Breast epithelium (tissue), 4 donors: ENCODE measurements at regions not wholly inside any gene's neighbourhood (a gene's known extent, or its start where the extent isn't known, plus 50 kb on each side); places are given as distances from the start of the nearest gene placed in this dataset.

Source experiments
- DNase-seq, 2 donors: peaks; one replicate each; pipeline ENCODE4 v3.0.0-alpha.2; 2019; ENCODE audit warnings: low spot score in 2 of 2
- H3K27ac ChIP-seq, 2 donors: fragments of 200-600 bp; sonication (generic) in 1 of 2; one replicate each; pipeline ENCODE4 v1.5.1; 2016 to 2019; ENCODE audit warnings: mild to moderate bottlenecking in 1 of 2
- H3K27me3 ChIP-seq, 2 donors: fragments of 200-600 bp; sonication (generic) in 1 of 2; one replicate each; pipeline versions ENCODE4 v1.5.1 to v1.6.0; 2017 to 2019; ENCODE audit warnings: control low read depth in 1 of 2, mild to moderate bottlenecking in 1 of 2
- H3K36me3 ChIP-seq: fragments of 200-600 bp; one replicate; pipeline ENCODE4 v1.5.1; 2019
- H3K4me1 ChIP-seq, 2 donors: fragments of 200-600 bp; sonication (generic); one replicate each; pipeline ENCODE4 v1.5.1; 2016 to 2019; ENCODE audit warnings: control low read depth in 1 of 2
- H3K4me3 ChIP-seq, 3 donors: fragments of 200-600 bp; sonication (generic); 1 replicate in 2 of 3; 2 replicates in 1 of 3; pipeline ENCODE4 v1.5.1; 2016 to 2019; ENCODE audit warnings: mild to moderate bottlenecking in 3 of 3, moderate library complexity in 2 of 3
- H3K9me3 ChIP-seq, 2 donors: fragments of 200-600 bp; sonication (generic) in 1 of 2; one replicate each; pipeline ENCODE4 v1.5.1; 2016 to 2019; ENCODE audit warnings: control low read depth in 1 of 2
- POLR2A ChIP-seq: fragments of 450-650 bp; IDR thresholded peaks from one replicate; pipeline ENCODE4 v1.6.1; 2016; ENCODE audit warnings: antibody characterized with exemption, mild to moderate bottlenecking, moderate library complexity
- POLR2AphosphoS5 ChIP-seq, 3 donors: sonication (generic); formaldehyde crosslinking; IDR thresholded peaks; one replicate each; pipeline ENCODE4 v1.6.1; 2017; ENCODE audit warnings: antibody characterized with exemption in 3 of 3
- intact Hi-C: fragments of 100-400 bp; cut with DNase I; formaldehyde crosslinking; loops from one replicate; pipeline ENCODE4 v1.15.1; 2023; ENCODE audit warnings: low total_unique reads
- TF ChIP-seq, protein P1 (sequence below), 3 donors: fragments of 450-650 bp; IDR thresholded peaks; one replicate each; pipeline ENCODE4 v1.5.1; 2016 to 2017; ENCODE audit warnings: antibody characterized with exemption in 3 of 3, mild to moderate bottlenecking in 3 of 3, moderate library complexity in 3 of 3

DNA sequence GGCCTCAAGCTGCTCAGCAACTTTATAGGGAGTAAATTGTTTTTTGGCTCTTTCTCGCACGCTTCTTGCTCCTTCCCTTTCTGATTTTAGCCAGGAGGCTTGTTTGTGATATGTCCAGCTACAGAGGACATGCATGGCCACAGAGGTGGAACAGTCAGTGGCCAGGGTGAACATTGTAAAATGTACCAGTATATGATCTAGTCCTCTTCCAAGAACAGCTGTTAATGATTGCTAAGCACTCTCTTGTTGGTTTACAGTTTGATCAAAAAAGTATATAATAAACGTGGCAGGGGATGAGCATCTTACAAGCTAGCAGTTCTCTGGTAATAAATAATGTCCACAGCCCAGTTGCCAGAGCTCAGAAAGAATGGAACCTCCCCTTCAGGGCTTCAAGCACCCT, 461.7 kb upstream of the DYNLRB2 start:
- H3K4me3 ChIP-seq = no peak overlapping the region
- H3K4me1 ChIP-seq = no peaks in the 10 kb centered on the region
- H3K27me3 ChIP-seq = no peaks in the 10 kb centered on the region
- H3K27ac ChIP-seq = no peak overlapping the region
- TF ChIP-seq, protein P1, sequence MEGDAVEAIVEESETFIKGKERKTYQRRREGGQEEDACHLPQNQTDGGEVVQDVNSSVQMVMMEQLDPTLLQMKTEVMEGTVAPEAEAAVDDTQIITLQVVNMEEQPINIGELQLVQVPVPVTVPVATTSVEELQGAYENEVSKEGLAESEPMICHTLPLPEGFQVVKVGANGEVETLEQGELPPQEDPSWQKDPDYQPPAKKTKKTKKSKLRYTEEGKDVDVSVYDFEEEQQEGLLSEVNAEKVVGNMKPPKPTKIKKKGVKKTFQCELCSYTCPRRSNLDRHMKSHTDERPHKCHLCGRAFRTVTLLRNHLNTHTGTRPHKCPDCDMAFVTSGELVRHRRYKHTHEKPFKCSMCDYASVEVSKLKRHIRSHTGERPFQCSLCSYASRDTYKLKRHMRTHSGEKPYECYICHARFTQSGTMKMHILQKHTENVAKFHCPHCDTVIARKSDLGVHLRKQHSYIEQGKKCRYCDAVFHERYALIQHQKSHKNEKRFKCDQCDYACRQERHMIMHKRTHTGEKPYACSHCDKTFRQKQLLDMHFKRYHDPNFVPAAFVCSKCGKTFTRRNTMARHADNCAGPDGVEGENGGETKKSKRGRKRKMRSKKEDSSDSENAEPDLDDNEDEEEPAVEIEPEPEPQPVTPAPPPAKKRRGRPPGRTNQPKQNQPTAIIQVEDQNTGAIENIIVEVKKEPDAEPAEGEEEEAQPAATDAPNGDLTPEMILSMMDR (IDR thresholded peaks at IDR 0.05) = no peak
- no peak for TF ChIP-seq POLR2A
- TF ChIP-seq POLR2AphosphoS5 (IDR thresholded peaks at IDR 0.05) = no peak
- H3K36me3 ChIP-seq = no peaks in the 10 kb centered on the region
- intact Hi-C loops = no loop called here
- no peaks in the 10 kb centered on the region for H3K9me3 ChIP-seq
- no peak for DNase-seq

DNA sequence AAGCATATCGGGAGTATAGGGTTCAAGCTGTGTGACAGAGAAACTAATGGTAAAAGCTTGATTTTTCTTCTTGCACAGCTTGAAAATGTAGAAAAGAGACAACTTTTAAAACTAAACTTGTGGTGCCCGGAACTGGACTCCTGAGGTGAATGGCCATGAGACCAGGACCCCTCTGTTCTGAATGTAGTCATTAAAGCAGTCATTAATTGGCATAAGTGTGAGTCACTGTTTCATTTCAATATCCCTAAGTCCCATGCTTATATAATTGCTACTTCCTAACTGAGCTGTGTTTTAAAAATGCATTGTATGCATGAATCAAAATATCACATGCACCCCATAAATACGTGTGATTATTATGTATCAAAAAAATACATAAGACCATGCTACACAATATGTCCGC, 463.1 kb upstream of the DYNLRB2 start:
- DNase-seq = no peak
- intact Hi-C loops = no loop called here
- no peaks in the 10 kb centered on the region for H3K36me3 ChIP-seq
- H3K4me3 ChIP-seq = no peak overlapping the region
- no peaks in the 10 kb centered on the region for H3K27me3 ChIP-seq
- H3K27ac ChIP-seq = no peak overlapping the region
- no peaks in the 10 kb centered on the region for H3K4me1 ChIP-seq
- no peak for TF ChIP-seq POLR2AphosphoS5 (IDR thresholded peaks at IDR 0.05)
- TF ChIP-seq, protein P1 (IDR thresholded peaks at IDR 0.05) = no peak
- no peak for TF ChIP-seq POLR2A
- no peaks in the 10 kb centered on the region for H3K9me3 ChIP-seq

DNA sequence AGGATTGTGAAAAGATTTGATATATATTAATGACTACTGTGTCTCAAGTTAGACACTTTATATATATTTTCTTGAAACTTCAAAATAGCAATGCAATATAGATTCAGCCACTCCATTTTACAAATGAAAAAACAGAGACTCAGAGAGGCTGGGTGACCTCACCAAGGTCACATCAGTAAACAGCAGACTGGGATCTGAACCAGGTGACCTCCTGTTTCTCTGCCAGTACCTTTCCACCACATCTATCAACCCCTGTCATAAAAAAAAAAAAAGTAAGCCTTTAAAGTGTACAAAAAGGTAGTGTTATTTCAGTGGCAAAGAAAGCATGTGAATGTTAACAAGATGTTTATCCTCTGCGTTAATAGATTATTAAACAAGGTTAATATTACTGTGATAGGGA, 466.5 kb upstream of the DYNLRB2 start:
- no peaks in the 10 kb centered on the region for H3K36me3 ChIP-seq
- no peak overlapping the region for H3K4me3 ChIP-seq
- H3K27me3 ChIP-seq = no peaks in the 10 kb centered on the region
- H3K4me1 ChIP-seq = no peaks in the 10 kb centered on the region
- TF ChIP-seq POLR2AphosphoS5 (IDR thresholded peaks at IDR 0.05) = no peak
- TF ChIP-seq, protein P1 (IDR thresholded peaks at IDR 0.05) = no peak
- no peak for TF ChIP-seq POLR2A
- H3K9me3 ChIP-seq = no peaks in the 10 kb centered on the region
- H3K27ac ChIP-seq = no peak overlapping the region
- intact Hi-C loops = no loop called here
- no peak for DNase-seq

DNA sequence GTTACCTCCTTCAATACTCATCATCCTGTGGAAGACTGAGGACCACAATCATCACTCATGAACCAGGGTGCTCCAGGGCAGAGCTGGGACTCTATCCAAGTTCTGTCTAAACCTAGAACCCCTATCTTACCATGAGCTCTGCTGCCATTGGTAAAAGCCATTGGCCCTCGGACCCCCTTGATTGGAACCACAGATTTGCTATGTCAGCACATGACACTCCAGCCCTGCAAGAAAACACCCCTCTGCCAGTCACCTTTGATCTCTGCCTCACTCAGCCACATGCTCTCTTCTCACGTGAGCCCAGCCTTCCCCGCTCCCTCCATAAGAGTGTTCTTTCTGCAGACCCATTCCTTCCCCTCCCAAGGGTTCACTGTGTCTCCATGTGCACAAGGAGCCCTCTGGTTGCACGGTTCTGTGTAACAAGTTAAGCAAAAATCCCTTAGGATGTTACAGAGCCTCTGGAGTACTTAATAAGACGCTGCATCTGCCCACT, 468.8 kb upstream of the DYNLRB2 start:
- Histone ChIP-seq H3K36me3 (no peaks in the 10 kb centered on the region), H3K4me3 (no peak overlapping the region), H3K27ac (no peak overlapping the region), H3K27me3 (no peaks in the 10 kb centered on the region), H3K4me1 (no peaks in the 10 kb centered on the region), H3K9me3 (no peaks in the 10 kb centered on the region)
- intact Hi-C loops = no loop called here
- no peak for TF ChIP-seq POLR2A
- TF ChIP-seq, protein P1 (IDR thresholded peaks at IDR 0.05) = no peak
- no peak for TF ChIP-seq POLR2AphosphoS5 (IDR thresholded peaks at IDR 0.05)
- no peak for DNase-seq

DNA sequence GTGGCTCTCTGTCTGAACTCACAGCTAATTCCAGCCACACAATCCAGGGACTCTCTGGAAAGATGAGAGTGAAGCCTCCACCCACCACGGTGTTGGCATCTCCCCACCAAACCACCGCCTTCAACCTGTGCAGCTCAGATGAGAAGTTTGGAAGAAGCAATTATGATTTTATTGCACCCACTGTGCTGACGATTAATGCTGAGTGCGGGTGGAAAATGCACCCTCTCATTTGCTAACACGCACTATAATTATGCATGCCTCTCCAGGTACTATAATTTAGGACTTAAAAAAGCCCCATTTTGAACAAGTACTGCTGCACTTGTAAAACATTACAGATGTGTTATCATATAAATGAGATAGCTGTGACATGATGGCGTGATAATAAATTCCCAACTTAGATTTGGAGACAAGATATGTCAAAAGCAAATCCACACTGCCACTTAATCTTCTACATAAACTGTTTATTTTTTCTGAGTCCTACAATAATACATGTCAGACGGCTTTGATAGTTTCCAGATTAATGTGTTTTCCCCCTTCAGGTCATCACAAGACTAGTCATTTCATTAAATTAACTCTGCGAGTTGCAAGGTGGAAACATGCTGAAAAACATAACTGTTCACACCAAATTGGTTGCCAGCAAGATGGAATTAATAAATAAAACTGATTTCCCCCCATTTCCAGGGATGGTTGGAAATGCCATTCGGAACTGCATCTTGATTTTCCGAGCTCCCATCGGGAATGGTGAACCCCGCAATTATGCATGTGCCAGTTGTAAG, 466.5 kb upstream of the MAF start:
- Histone ChIP-seq H3K4me3 (no peak overlapping the region), H3K36me3 (no peaks in the 10 kb centered on the region), H3K27ac (no peak overlapping the region), H3K9me3 (no peaks in the 10 kb centered on the region), H3K27me3 (no peaks in the 10 kb centered on the region), H3K4me1 (no peaks in the 10 kb centered on the region)
- intact Hi-C loops = no loop called here
- DNase-seq = no peak
- TF ChIP-seq, protein P1 (IDR thresholded peaks at IDR 0.05) = no peak
